ENCODE measurements at regions not wholly inside any gene's neighbourhood (a gene's known extent, or its start where the extent isn't known, plus 50 kb on each side); places are given as distances from the start of the nearest gene placed in this dataset.
"Not testable (repeated sequence)": the region's sequence is repeated elsewhere in the genome, so short reads cannot be mapped to it uniquely, and the experiment has no call there.

DNA sequence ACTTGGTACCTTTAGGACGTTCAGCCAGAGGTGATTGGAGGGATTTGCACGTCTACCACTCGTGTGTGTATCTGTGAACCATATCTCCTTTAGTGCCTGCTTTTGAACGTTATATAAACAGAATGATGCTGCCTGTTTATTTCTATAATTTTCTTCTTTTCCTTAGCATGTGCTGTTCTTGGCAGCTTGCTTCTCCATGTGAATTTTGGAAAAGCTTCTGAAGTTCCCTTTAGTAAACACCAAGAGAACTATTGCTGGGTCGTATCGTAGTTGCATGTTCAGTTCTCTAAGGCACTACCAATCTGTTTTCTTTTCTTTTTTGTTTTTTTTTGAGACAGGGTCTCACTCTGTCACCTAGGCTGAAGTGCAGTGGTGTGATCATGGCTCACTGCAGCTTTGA is 73.8 kb upstream of the FANCC start:
- not testable (repeated sequence) for H2AFZ ChIP-seq (ENCODE audit: low read length); H3K4me1 ChIP-seq (ENCODE audit: insufficient read depth, low read length, poor library complexity, severe bottlenecking); H3K9me3 ChIP-seq (ENCODE audit: insufficient read depth, low read depth, low read length)

GRCh38 chr9:95389373-95389772 is 71.9 kb upstream of the FANCC start:
- Histone ChIP-seq H2AFZ (ENCODE audit: low read length) (no peak overlapping the region), H3K79me2 (ENCODE audit: insufficient read depth, low read length) (no peaks in the 10 kb centered on the region), H3K9me3 (ENCODE audit: insufficient read depth, low read depth, low read length) (no peaks in the 10 kb centered on the region), H3K4me1 (ENCODE audit: insufficient read depth, low read length, poor library complexity, severe bottlenecking) (no peaks in the 10 kb centered on the region), H3K4me3 (ENCODE audit: low read length, poor library complexity, severe bottlenecking) (no peak overlapping the region), H3K36me3 (ENCODE audit: insufficient read depth, low read length) (no peaks in the 10 kb centered on the region), H3K27me3 (ENCODE audit: insufficient read depth, low read length, poor library complexity, severe bottlenecking) (no peaks in the 10 kb centered on the region), H3K9me2 (replicated peaks; ENCODE audit: low read depth, low read length) (no peaks in the 10 kb centered on the region), H3F3A (ENCODE audit: low read depth) (no peaks in the 10 kb centered on the region), H3K9ac (ENCODE audit: low read depth, low read length, poor library complexity, severe bottlenecking) (no peak overlapping the region), H3K4me2 (ENCODE audit: low read depth, low read length, poor library complexity, severe bottlenecking) (no peak overlapping the region), H4K20me1 (ENCODE audit: insufficient read depth, low read length, poor library complexity, severe bottlenecking) (no peaks in the 10 kb centered on the region)
- no peak for TF ChIP-seq CTCF (conservative IDR thresholded peaks at IDR 0.05; ENCODE audit: low read length)
- no peak for TF ChIP-seq EZH2phosphoT487 (IDR thresholded peaks at IDR 0.05; ENCODE audit: borderline replicate concordance)

More for the DNA sequence above, 73.8 kb upstream of the FANCC start:
- H4K20me1 ChIP-seq (ENCODE audit: insufficient read depth, low read length, poor library complexity, severe bottlenecking); H3K36me3 ChIP-seq (ENCODE audit: insufficient read depth, low read length); H3K27me3 ChIP-seq (ENCODE audit: insufficient read depth, low read length, poor library complexity, severe bottlenecking); H3K9ac ChIP-seq (ENCODE audit: low read depth, low read length, poor library complexity, severe bottlenecking); H3K79me2 ChIP-seq (ENCODE audit: insufficient read depth, low read length); H3F3A ChIP-seq (ENCODE audit: low read depth); H3K4me2 ChIP-seq (ENCODE audit: low read depth, low read length, poor library complexity, severe bottlenecking); H3K4me3 ChIP-seq (ENCODE audit: low read length, poor library complexity, severe bottlenecking); H3K9me2 ChIP-seq (replicated peaks; ENCODE audit: low read depth, low read length): not testable (repeated sequence)

DNA sequence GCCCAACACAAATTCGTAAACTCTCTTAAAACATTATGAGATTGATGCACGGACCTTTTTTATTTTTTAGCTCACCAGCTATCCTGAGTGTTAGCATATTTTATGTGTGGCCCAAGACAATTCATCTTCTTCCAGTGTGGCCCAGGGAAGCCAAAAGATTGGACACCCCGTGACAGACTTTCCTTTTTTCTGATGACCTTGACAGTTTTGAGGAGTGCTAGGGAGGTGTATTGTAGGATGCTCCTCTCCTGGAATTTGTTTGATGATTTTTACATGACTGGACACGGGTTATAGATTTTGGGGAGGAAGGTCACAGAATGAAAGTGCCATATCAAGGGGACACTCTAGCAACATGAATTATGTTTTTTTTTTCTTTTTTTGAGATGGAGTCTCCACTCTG is 69.3 kb upstream of the FANCC start:
- Histone ChIP-seq H3K4me1 (ENCODE audit: insufficient read depth, low read length, poor library complexity, severe bottlenecking) (peaks cover 14% of the 10 kb centered on the region), H3F3A (ENCODE audit: low read depth) (no peaks in the 10 kb centered on the region), H3K9me2 (replicated peaks; ENCODE audit: low read depth, low read length) (no peaks in the 10 kb centered on the region), H3K4me3 (ENCODE audit: low read length, poor library complexity, severe bottlenecking) (no peak overlapping the region), H4K20me1 (ENCODE audit: insufficient read depth, low read length, poor library complexity, severe bottlenecking) (no peaks in the 10 kb centered on the region), H3K36me3 (ENCODE audit: insufficient read depth, low read length) (no peaks in the 10 kb centered on the region), H3K4me2 (ENCODE audit: low read depth, low read length, poor library complexity, severe bottlenecking) (no peak overlapping the region), H3K27me3 (ENCODE audit: insufficient read depth, low read length, poor library complexity, severe bottlenecking) (no peaks in the 10 kb centered on the region), H3K9me3 (ENCODE audit: insufficient read depth, low read depth, low read length) (no peaks in the 10 kb centered on the region), H2AFZ (ENCODE audit: low read length) (no peak overlapping the region), H3K79me2 (ENCODE audit: insufficient read depth, low read length) (no peaks in the 10 kb centered on the region), H3K9ac (ENCODE audit: low read depth, low read length, poor library complexity, severe bottlenecking) (no peak overlapping the region)
- TF ChIP-seq EZH2phosphoT487 (IDR thresholded peaks at IDR 0.05; ENCODE audit: borderline replicate concordance) (no peak), CTCF (conservative IDR thresholded peaks at IDR 0.05; ENCODE audit: low read length) (no peak)

DNA sequence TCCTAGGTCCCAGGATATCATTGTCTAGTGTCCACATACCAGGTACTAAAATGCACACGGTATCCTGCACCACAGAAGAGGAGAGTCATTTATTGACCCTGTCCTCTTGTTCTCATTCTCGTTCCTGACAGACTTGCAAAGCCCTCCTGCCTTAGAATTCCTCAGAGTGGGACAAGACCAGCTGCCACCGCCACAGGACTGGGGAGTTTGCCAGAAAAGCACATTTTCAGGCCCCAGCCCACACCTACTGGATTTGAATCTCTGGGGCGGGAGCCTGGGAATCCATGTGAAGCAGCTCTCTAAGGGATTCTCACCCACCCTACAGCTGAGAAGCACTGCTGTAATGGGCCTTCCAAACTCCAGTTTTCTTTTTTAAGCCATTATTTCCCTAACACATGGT is 68.0 kb upstream of the FANCC start:
- Histone ChIP-seq H3F3A (ENCODE audit: low read depth) (no peaks in the 10 kb centered on the region), H3K36me3 (ENCODE audit: insufficient read depth, low read length) (no peaks in the 10 kb centered on the region), H3K9me3 (ENCODE audit: insufficient read depth, low read depth, low read length) (no peaks in the 10 kb centered on the region), H3K4me1 (ENCODE audit: insufficient read depth, low read length, poor library complexity, severe bottlenecking) (peaks cover 16% of the 10 kb centered on the region), H3K4me3 (ENCODE audit: low read length, poor library complexity, severe bottlenecking) (no peak overlapping the region), H3K9ac (ENCODE audit: low read depth, low read length, poor library complexity, severe bottlenecking) (no peak overlapping the region), H2AFZ (ENCODE audit: low read length) (no peak overlapping the region), H3K4me2 (ENCODE audit: low read depth, low read length, poor library complexity, severe bottlenecking) (no peak overlapping the region), H3K79me2 (ENCODE audit: insufficient read depth, low read length) (no peaks in the 10 kb centered on the region), H3K27me3 (ENCODE audit: insufficient read depth, low read length, poor library complexity, severe bottlenecking) (no peaks in the 10 kb centered on the region), H3K9me2 (replicated peaks; ENCODE audit: low read depth, low read length) (no peaks in the 10 kb centered on the region), H4K20me1 (ENCODE audit: insufficient read depth, low read length, poor library complexity, severe bottlenecking) (no peaks in the 10 kb centered on the region)
- no peak for TF ChIP-seq CTCF (conservative IDR thresholded peaks at IDR 0.05; ENCODE audit: low read length)
- TF ChIP-seq EZH2phosphoT487 (IDR thresholded peaks at IDR 0.05; ENCODE audit: borderline replicate concordance) = no peak
